B cell (primary cell): ENCODE measurements at regions not wholly inside any gene's neighbourhood (a gene's known extent, or its start where the extent isn't known, plus 50 kb on each side); places are given as distances from the start of the nearest gene placed in this dataset.

Experiments used
- ATAC-seq: fragments of 200-7000 bp; cut with Tn5 transposase; one replicate; pipeline ENCODE4 v1.10.0; 2021; ENCODE audit warnings: low read depth, mild to moderate bottlenecking, moderate number of reproducible peaks, moderate library complexity
- CTCF ChIA-PET: fragments of 350-600 bp; sonication (Branson Sonifier 250); formaldehyde crosslinking; loops from one replicate; lab custom pipeline; 2021; ENCODE audit warnings: antibody characterized with exemption, inconsistent platforms; lab: Charles Lee
- POLR2A ChIA-PET: fragments of 350-600 bp; sonication (Branson Sonifier 250); formaldehyde crosslinking; loops from one replicate; lab custom pipeline; 2021; ENCODE audit warnings: antibody characterized with exemption; lab: Charles Lee
- DNase-seq: peaks from one replicate; pipeline ENCODE4 v3.0.0; 2013
- H2AFZ ChIP-seq: 2 replicates; pipeline ENCODE4 v1.6.1; 2012; ENCODE audit warnings: mild to moderate bottlenecking, low read depth, low read length; ENCODE audit not compliant: insufficient read depth, poor library complexity, severe bottlenecking
- H3K27ac ChIP-seq, 2 donors: 1 replicate in 1 of 2; 2 replicates in 1 of 2; pipeline ENCODE4 v1.5.1; 2012 to 2013; ENCODE audit warnings: low read length in 2 of 2, mild to moderate bottlenecking in 2 of 2, moderate library complexity in 1 of 2
- H3K27me3 ChIP-seq, 4 experiments: fragments of 200-600 bp in 1 of 4; sonication (generic) in 1 of 4; replicated peaks in 1 of 4; 1 replicate in 2 of 4; 2 replicates in 2 of 4; pipeline versions ENCODE4 v1.6.1 to v1.7.0; 2013 to 2016; ENCODE audit warnings: low read length in 3 of 4, mild to moderate bottlenecking in 2 of 4, mixed read lengths in 1 of 4, moderate library complexity in 1 of 4; ENCODE audit not compliant: insufficient read depth in 4 of 4, control insufficient read depth in 3 of 4; ENCODE audit errors: control extremely low read depth in 1 of 4
- H3K36me3 ChIP-seq, 2 experiments: replicated peaks in 1 of 2; 1 replicate in 1 of 2; 2 replicates in 1 of 2; pipeline versions ENCODE4 v1.6.1 to v1.7.1; 2013; ENCODE audit warnings: low read length in 1 of 2; ENCODE audit not compliant: insufficient read depth in 2 of 2, control insufficient read depth in 1 of 2; ENCODE audit errors: control extremely low read depth in 1 of 2, extremely low read depth in 1 of 2
- H3K4me1 ChIP-seq, 2 donors: fragments of 200-600 bp in 1 of 2; sonication (generic) in 1 of 2; 1 replicate in 1 of 2; 2 replicates in 1 of 2; pipeline versions ENCODE4 v1.5.1 to v1.6.1; 2013 to 2017; ENCODE audit warnings: low read length in 2 of 2; ENCODE audit not compliant: control insufficient read depth in 2 of 2, insufficient read depth in 2 of 2
- H3K4me2 ChIP-seq: replicated peaks from 2 replicates; pipeline ENCODE3; 2012; ENCODE audit warnings: mild to moderate bottlenecking, low read depth, low read length; ENCODE audit not compliant: poor library complexity, severe bottlenecking
- H3K4me3 ChIP-seq, 5 experiments: fragments of 200-600 bp in 1 of 5; sonication (generic) in 1 of 5; 1 replicate in 3 of 5; 2 replicates in 2 of 5; pipeline versions ENCODE4 v1.5.1 to v1.7.0; 2011 to 2016; ENCODE audit warnings: low read length in 4 of 5, mild to moderate bottlenecking in 4 of 5, low read depth in 2 of 5, control low read depth in 1 of 5, moderate library complexity in 1 of 5; ENCODE audit not compliant: insufficient read depth in 1 of 5; ENCODE audit errors: control extremely low read depth in 1 of 5, extremely low read depth in 1 of 5
- H3K79me2 ChIP-seq: fragments of 200-600 bp; sonication (generic); one replicate; pipeline ENCODE4 v1.6.0; 2016; ENCODE audit warnings: low read length; ENCODE audit not compliant: control insufficient read depth, insufficient read depth
- H3K9ac ChIP-seq: fragments of 200-600 bp; sonication (generic); 2 replicates; pipeline ENCODE4 v1.6.1; 2017; ENCODE audit warnings: mild to moderate bottlenecking, low read length, moderate library complexity
- H3K9me3 ChIP-seq, 3 donors: one replicate each; pipeline versions ENCODE4 v1.6.1 to v1.7.1; 2013; ENCODE audit warnings: low read length in 2 of 3; ENCODE audit not compliant: control insufficient read depth in 2 of 3, insufficient read depth in 1 of 3; ENCODE audit errors: control extremely low read depth in 1 of 3
- H4K20me1 ChIP-seq: 2 replicates; pipeline ENCODE4 v1.6.0; 2012; ENCODE audit warnings: mild to moderate bottlenecking, low read length; ENCODE audit not compliant: insufficient read depth, control insufficient read depth, poor library complexity, severe bottlenecking
- H3K27ac Mint-ChIP-seq: one replicate; pipeline ENCODE4 v1.8.0; 2021; ENCODE audit warnings: mixed read lengths
- H3K27me3 Mint-ChIP-seq: one replicate; pipeline ENCODE4 v1.8.0; 2021; ENCODE audit warnings: mixed read lengths
- H3K4me1 Mint-ChIP-seq: one replicate; pipeline ENCODE4 v1.8.0; 2021; ENCODE audit warnings: mixed read lengths
- H3K4me3 Mint-ChIP-seq: one replicate; pipeline ENCODE4 v1.8.0; 2021; ENCODE audit warnings: mixed read lengths
- H3K9me3 Mint-ChIP-seq: one replicate; pipeline ENCODE4 v1.8.0; 2022; ENCODE audit warnings: mixed read lengths; ENCODE audit not compliant: insufficient read depth
- EZH2 ChIP-seq: IDR thresholded peaks from 2 replicates; pipeline ENCODE4 v1.6.1; 2012; ENCODE audit warnings: borderline replicate concordance, low read depth, mild to moderate bottlenecking, moderate library complexity, low read length; ENCODE audit not compliant: insufficient read depth, poor library complexity, severe bottlenecking
- WGBS: methylation state at CpG from one replicate; pipeline ENCODE4 v1.1.5; 2013; ENCODE audit warnings: missing lambda C conversion rate; ENCODE audit not compliant: insufficient coverage; 5-methylcytosine and 5-hydroxymethylcytosine counted together
- intact Hi-C: fragments of 100-400 bp; cut with micrococcal nuclease; formaldehyde crosslinking; loops from one replicate; pipeline ENCODE4 v1.10.0; 2022
- TF ChIP-seq, protein P1 (sequence below): fragments of 200-600 bp; IDR thresholded peaks from one replicate; pipeline ENCODE4 v1.8.0; 2022; ENCODE audit warnings: antibody characterized with exemption, mild to moderate bottlenecking

DNA sequence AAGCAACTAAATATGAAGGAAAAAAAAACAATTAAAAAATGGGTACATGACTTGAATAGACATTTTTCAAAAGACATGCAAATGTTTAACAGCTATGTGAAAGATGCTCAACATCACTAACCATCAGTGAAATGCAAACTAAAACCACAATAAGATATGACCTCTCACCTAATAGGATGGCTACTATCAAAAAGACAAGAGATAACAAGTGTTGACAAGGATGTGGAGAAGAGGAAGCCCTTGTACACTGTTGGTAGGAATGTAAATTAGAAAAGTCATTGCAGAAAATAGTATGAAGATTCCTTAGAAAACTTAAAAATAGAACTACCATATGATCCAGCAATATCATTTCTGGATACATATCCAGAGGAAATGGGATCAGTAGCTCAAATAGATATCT is 324.7 kb upstream of the TLE4 start:
- no peak overlapping the region for H3K27ac Mint-ChIP-seq
- Histone ChIP-seq H3K27ac (no peak overlapping the region), H3K79me2 (no peaks in the 10 kb centered on the region), H3K27me3 (no peaks in the 10 kb centered on the region), H2AFZ (no peak overlapping the region), H3K4me3 (no peak overlapping the region), H4K20me1 (no peaks in the 10 kb centered on the region), H3K36me3 (no peaks in the 10 kb centered on the region), H3K4me1 (no peaks in the 10 kb centered on the region), H3K9ac (no peak overlapping the region), H3K9me3 (no peaks in the 10 kb centered on the region), H3K4me2 (no peak overlapping the region)
- intact Hi-C loops, result no loop called here
- ATAC-seq, result no peak
- ChIA-PET POLR2A (no interaction called here), CTCF (interaction anchor here (0.7 kb wide), 1 partner anchor 89 kb away, joined by 3 read pairs; no protein-coding TSS in a partner anchor)
- TF ChIP-seq, protein P1, sequence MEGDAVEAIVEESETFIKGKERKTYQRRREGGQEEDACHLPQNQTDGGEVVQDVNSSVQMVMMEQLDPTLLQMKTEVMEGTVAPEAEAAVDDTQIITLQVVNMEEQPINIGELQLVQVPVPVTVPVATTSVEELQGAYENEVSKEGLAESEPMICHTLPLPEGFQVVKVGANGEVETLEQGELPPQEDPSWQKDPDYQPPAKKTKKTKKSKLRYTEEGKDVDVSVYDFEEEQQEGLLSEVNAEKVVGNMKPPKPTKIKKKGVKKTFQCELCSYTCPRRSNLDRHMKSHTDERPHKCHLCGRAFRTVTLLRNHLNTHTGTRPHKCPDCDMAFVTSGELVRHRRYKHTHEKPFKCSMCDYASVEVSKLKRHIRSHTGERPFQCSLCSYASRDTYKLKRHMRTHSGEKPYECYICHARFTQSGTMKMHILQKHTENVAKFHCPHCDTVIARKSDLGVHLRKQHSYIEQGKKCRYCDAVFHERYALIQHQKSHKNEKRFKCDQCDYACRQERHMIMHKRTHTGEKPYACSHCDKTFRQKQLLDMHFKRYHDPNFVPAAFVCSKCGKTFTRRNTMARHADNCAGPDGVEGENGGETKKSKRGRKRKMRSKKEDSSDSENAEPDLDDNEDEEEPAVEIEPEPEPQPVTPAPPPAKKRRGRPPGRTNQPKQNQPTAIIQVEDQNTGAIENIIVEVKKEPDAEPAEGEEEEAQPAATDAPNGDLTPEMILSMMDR, result no peak
- no peak for TF ChIP-seq EZH2
- no peak for DNase-seq
- no peaks in the 10 kb centered on the region for H3K4me1 Mint-ChIP-seq
- peaks cover 12% of the 10 kb centered on the region for H3K27me3 Mint-ChIP-seq
- no peaks in the 10 kb centered on the region for H3K9me3 Mint-ChIP-seq
- H3K4me3 Mint-ChIP-seq, result no peak overlapping the region

DNA sequence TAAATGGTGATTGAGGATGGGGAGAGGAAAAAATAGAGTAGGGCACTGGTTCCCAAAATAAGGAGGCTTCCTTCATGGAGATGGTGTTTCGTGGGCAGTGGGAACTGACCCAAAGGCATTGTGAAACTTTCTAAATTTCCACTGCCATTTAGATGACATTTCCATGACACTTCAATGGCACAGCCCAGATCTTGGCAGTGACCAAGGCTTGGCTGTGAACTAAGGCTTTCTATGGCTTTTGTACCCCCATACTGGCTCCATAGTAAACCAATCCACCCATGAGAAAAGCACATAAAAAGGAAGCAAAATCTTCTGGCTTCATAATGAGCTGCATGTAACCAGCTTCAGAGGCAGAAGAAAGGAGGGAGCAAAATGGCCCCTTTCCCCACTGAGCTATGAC is 321.0 kb upstream of the TLE4 start:
- H3K4me3 ChIP-seq, result no peak overlapping the region
- H2AFZ ChIP-seq, result no peak overlapping the region
- Mint-ChIP-seq H3K27ac (no peak overlapping the region), H3K4me1 (no peaks in the 10 kb centered on the region), H3K27me3 (peaks cover 4% of the 10 kb centered on the region), H3K9me3 (no peaks in the 10 kb centered on the region), H3K4me3 (no peak overlapping the region)
- H3K4me2 ChIP-seq, result no peak overlapping the region
- H3K9ac ChIP-seq, result no peak overlapping the region
- ATAC-seq, result no peak
- no peak for DNase-seq
- no peaks in the 10 kb centered on the region for H4K20me1 ChIP-seq
- intact Hi-C loops, result no loop called here
- CTCF ChIA-PET, result no interaction called here
- no peak for TF ChIP-seq EZH2
- TF ChIP-seq, protein P1, result no peak
- WGBS, result 80% methylated on average over 1 of the region's 1 CpG
- no peaks in the 10 kb centered on the region for H3K36me3 ChIP-seq
- peaks cover 0 to 4% (median 0%) of the 10 kb centered on the region in 4 experiments for H3K27me3 ChIP-seq
- H3K27ac ChIP-seq, result no peak overlapping the region
- H3K79me2 ChIP-seq, result no peaks in the 10 kb centered on the region
- no peaks in the 10 kb centered on the region for H3K4me1 ChIP-seq
- POLR2A ChIA-PET, result no interaction called here
- no peaks in the 10 kb centered on the region for H3K9me3 ChIP-seq
